B cell (primary cell): ENCODE measurements at regions not wholly inside any gene's neighbourhood (a gene's known extent, or its start where the extent isn't known, plus 50 kb on each side); places are given as distances from the start of the nearest gene placed in this dataset.

Source experiments
- EZH2 ChIP-seq: IDR thresholded peaks from 2 replicates; pipeline ENCODE4 v1.6.1; 2012; ENCODE audit warnings: borderline replicate concordance, low read depth, mild to moderate bottlenecking, moderate library complexity, low read length; ENCODE audit not compliant: insufficient read depth, poor library complexity, severe bottlenecking
- TF ChIP-seq, protein P1 (sequence below): fragments of 200-600 bp; IDR thresholded peaks from one replicate; pipeline ENCODE4 v1.8.0; 2022; ENCODE audit warnings: antibody characterized with exemption, mild to moderate bottlenecking

DNA sequence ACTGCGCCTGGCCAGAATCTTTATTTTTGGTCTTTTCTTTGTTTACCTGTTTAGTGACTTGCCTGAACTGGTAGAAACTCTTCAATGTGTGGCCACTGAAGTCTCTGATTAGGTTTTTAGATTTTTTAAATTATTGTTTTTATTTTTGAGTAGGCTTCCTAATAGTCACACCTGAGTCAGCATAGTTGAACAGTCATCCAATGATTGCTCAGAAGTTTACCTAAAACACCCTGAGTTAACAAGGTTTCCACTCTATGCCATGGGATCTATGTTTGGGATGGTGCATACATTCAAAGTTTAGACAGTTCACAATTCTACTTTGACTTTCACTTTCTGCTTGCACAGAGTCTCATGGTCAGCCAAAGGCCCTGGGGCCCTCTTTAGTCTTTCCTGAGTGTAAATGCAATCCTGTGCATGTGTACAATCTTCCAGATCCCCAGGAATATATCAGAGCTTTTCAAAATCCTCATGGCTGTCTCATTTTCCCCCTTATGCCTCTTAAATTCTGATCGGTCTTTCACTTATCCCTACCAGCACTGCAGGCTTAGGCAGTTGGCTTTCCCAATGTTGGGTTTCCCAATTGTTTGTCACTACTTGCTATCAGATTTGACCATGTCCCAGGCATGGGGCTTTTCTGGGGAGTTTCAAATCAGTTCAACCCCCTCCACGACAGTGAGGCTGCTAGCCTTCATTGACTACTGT lies 114.4 kb upstream of the RAB3GAP2 start:
- TF ChIP-seq, protein P1, sequence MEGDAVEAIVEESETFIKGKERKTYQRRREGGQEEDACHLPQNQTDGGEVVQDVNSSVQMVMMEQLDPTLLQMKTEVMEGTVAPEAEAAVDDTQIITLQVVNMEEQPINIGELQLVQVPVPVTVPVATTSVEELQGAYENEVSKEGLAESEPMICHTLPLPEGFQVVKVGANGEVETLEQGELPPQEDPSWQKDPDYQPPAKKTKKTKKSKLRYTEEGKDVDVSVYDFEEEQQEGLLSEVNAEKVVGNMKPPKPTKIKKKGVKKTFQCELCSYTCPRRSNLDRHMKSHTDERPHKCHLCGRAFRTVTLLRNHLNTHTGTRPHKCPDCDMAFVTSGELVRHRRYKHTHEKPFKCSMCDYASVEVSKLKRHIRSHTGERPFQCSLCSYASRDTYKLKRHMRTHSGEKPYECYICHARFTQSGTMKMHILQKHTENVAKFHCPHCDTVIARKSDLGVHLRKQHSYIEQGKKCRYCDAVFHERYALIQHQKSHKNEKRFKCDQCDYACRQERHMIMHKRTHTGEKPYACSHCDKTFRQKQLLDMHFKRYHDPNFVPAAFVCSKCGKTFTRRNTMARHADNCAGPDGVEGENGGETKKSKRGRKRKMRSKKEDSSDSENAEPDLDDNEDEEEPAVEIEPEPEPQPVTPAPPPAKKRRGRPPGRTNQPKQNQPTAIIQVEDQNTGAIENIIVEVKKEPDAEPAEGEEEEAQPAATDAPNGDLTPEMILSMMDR: no peak
- no peak for TF ChIP-seq EZH2
